HepG2 (cell line): ENCODE measurements at regions not wholly inside any gene's neighbourhood (a gene's known extent, or its start where the extent isn't known, plus 50 kb on each side); places are given as distances from the start of the nearest gene placed in this dataset.

Experiments
- ATAC-seq: fragments of 200-7000 bp; cut with Tn5 transposase; 3 replicates; pipeline ENCODE4 v1.9.1; 2020; ENCODE audit warnings: mild to moderate bottlenecking, moderate library complexity
- BruUV-seq: library from RNA; stranded (reverse); fragments of 400-500 nt; replicated peaks from 2 replicates; lab custom pipeline; 2021; lab: Mats Ljungman, UMichigan
- CTCF ChIA-PET: fragments of 300-600 bp; formaldehyde crosslinking; extraction: SDS; loops from one replicate; lab custom pipeline; 2021; ENCODE audit warnings: low total read pairs, inconsistent platforms, low intra/inter-chr PET ratio; lab: Yijun Ruan, JAX
- POLR2A ChIA-PET: fragments of 350-600 bp; sonication (Branson Sonifier 250); formaldehyde crosslinking; loops from one replicate; lab custom pipeline; 2020; ENCODE audit warnings: antibody characterized with exemption, inconsistent platforms; lab: Yijun Ruan, JAX
- DNase-seq: peaks from one replicate; pipeline ENCODE4 v3.0.0-alpha.2; 2015; ENCODE audit warnings: low spot score
- FAIRE-seq: peaks from 3 replicates; lab custom pipeline; 2011; peaks lifted over from hg19 to GRCh38; lab: Jason Lieb, UNC
- H2AFZ ChIP-seq: one replicate; pipeline ENCODE4 v1.6.1; 2011; ENCODE audit warnings: low read length, inconsistent platforms
- H3K27ac ChIP-seq: fragments of 300-600 bp; 3 replicates; pipeline ENCODE4 v1.8.0; 2011; ENCODE audit warnings: mixed run types, mild to moderate bottlenecking, mixed read lengths, low read length, inconsistent platforms; ENCODE audit not compliant: insufficient read depth; ENCODE audit errors: extremely low read length
- H3K27me3 ChIP-seq, 2 experiments: fragments of 200-600 bp in 1 of 2; 2 replicates in 1 of 2; 3 replicates in 1 of 2; pipeline versions ENCODE4 v1.6.0 to v1.8.0; 2011; ENCODE audit warnings: low read length in 2 of 2, mild to moderate bottlenecking in 2 of 2, moderate library complexity in 2 of 2, inconsistent platforms in 1 of 2; ENCODE audit not compliant: insufficient read depth in 2 of 2, control insufficient read depth in 1 of 2
- H3K36me3 ChIP-seq, 2 experiments: fragments of 200-600 bp in 1 of 2; replicated peaks in 1 of 2; 2 replicates in 1 of 2; 3 replicates in 1 of 2; pipeline versions ENCODE4 v1.5.1 to v1.8.0; 2011; ENCODE audit warnings: low read length in 2 of 2, inconsistent platforms in 1 of 2; ENCODE audit not compliant: insufficient read depth in 2 of 2, control insufficient read depth in 1 of 2
- H3K4me1 ChIP-seq: 2 replicates; pipeline ENCODE4 v1.5.1; 2012; ENCODE audit warnings: low read length, inconsistent platforms; ENCODE audit not compliant: insufficient read depth
- H3K4me2 ChIP-seq: 2 replicates; pipeline ENCODE4 v1.6.0; 2011; ENCODE audit warnings: low read depth, low read length, inconsistent platforms
- H3K4me3 ChIP-seq, 3 experiments: fragments of 200-600 bp in 1 of 3; sonication (generic), shearing (Covaris generic) in 1 of 3; replicated peaks in 1 of 3; 2 replicates each; pipeline ENCODE4 v1.5.1; 2011 to 2016; ENCODE audit warnings: low read length in 3 of 3, inconsistent platforms in 2 of 3, low read depth in 2 of 3, mild to moderate bottlenecking in 2 of 3, control low read depth in 1 of 3, mixed read lengths in 1 of 3; ENCODE audit not compliant: insufficient read depth in 1 of 3
- H3K79me2 ChIP-seq: one replicate; pipeline ENCODE4 v1.6.1; 2011; ENCODE audit warnings: low read length, inconsistent platforms; ENCODE audit not compliant: insufficient read depth
- H3K9ac ChIP-seq: 2 replicates; pipeline ENCODE4 v1.6.0; 2011; ENCODE audit warnings: mild to moderate bottlenecking, low read depth, low read length, inconsistent platforms; ENCODE audit not compliant: insufficient read depth
- H3K9me3 ChIP-seq: 2 replicates; pipeline ENCODE4 v1.5.1; 2012; ENCODE audit warnings: mild to moderate bottlenecking, low read length
- H4K20me1 ChIP-seq: 2 replicates; pipeline ENCODE4 v1.6.0; 2011; ENCODE audit warnings: inconsistent platforms, mild to moderate bottlenecking, low read length, moderate library complexity; ENCODE audit not compliant: insufficient read depth
- DR1 ChIP-seq: sonication (generic); formaldehyde crosslinking; IDR thresholded peaks from 2 replicates; pipeline ENCODE4 v1.8.0; 2021; ENCODE audit warnings: mild to moderate bottlenecking, missing genetic modification reagents, inconsistent platforms
- GABPB1 ChIP-seq: IDR thresholded peaks from 2 replicates; pipeline ENCODE4 v1.6.1; 2016; ENCODE audit warnings: mild to moderate bottlenecking, missing genetic modification reagents, moderate library complexity, missing compliant biosample characterization
- GFI1 ChIP-seq: sonication (generic); formaldehyde crosslinking; IDR thresholded peaks from 2 replicates; pipeline ENCODE4 v1.5.0; 2020; ENCODE audit warnings: missing genetic modification reagents, mild to moderate bottlenecking, borderline replicate concordance
- GTF3A ChIP-seq: sonication (generic); formaldehyde crosslinking; conservative IDR thresholded peaks from 2 replicates; pipeline ENCODE4 v1.4.0; 2020; ENCODE audit warnings: mild to moderate bottlenecking, missing genetic modification reagents
- MIER2 ChIP-seq: IDR thresholded peaks from 2 replicates; pipeline ENCODE4 v1.6.1; 2016; ENCODE audit warnings: missing biosample characterization, missing genetic modification reagents
- PRDM10 ChIP-seq: sonication (generic); formaldehyde crosslinking; IDR thresholded peaks from 2 replicates; pipeline ENCODE4 v1.4.0; 2020; ENCODE audit warnings: low read depth, missing genetic modification reagents
- PRMT3 ChIP-seq: sonication (generic); formaldehyde crosslinking; IDR thresholded peaks from 2 replicates; pipeline ENCODE4 v1.8.1; 2022; ENCODE audit warnings: low read depth, mild to moderate bottlenecking, moderate library complexity, missing genetic modification reagents, borderline replicate concordance
- SETDB1 ChIP-seq: sonication (generic); formaldehyde crosslinking; IDR thresholded peaks from 2 replicates; pipeline ENCODE4 v1.5.1; 2020; ENCODE audit warnings: missing genetic modification reagents, mild to moderate bottlenecking, borderline replicate concordance
- SIN3B ChIP-seq: fragments of 150-350 bp; IDR thresholded peaks from 2 replicates; pipeline ENCODE4 v1.6.1; 2014; ENCODE audit warnings: low read length
- TERF1 ChIP-seq: sonication (generic); formaldehyde crosslinking; IDR thresholded peaks from 2 replicates; pipeline ENCODE4 v1.8.0; 2022; ENCODE audit warnings: mild to moderate bottlenecking, missing genetic modification reagents, moderate library complexity
- ZBTB21 ChIP-seq: sonication (generic); formaldehyde crosslinking; IDR thresholded peaks from 2 replicates; pipeline ENCODE4 v1.4.0; 2020; ENCODE audit warnings: missing genetic modification reagents
- ZEB1 ChIP-seq: IDR thresholded peaks from 2 replicates; pipeline ENCODE4 v1.6.1; 2012; ENCODE audit warnings: mild to moderate bottlenecking, low read depth, inconsistent platforms; ENCODE audit not compliant: insufficient replicate concordance
- ZFP36L1 ChIP-seq: sonication (generic); formaldehyde crosslinking; IDR thresholded peaks from 2 replicates; pipeline ENCODE4 v1.8.0; 2022; ENCODE audit warnings: mild to moderate bottlenecking, missing genetic modification reagents, moderate library complexity
- ZNF230 ChIP-seq: sonication (generic); formaldehyde crosslinking; IDR thresholded peaks from 2 replicates; pipeline ENCODE4 v1.4.0; 2020; ENCODE audit warnings: mild to moderate bottlenecking, missing genetic modification reagents
- ZNF24 ChIP-seq: fragments of 450-650 bp; IDR thresholded peaks from 2 replicates; pipeline ENCODE4 v1.6.1; 2017; ENCODE audit warnings: antibody characterized with exemption, mild to moderate bottlenecking
- ZNF33A ChIP-seq: sonication (generic); formaldehyde crosslinking; IDR thresholded peaks from 2 replicates; pipeline ENCODE4 v1.5.1; 2020; ENCODE audit warnings: missing genetic modification reagents, mild to moderate bottlenecking, moderate library complexity, borderline replicate concordance
- ZNF354B ChIP-seq: sonication (generic); formaldehyde crosslinking; IDR thresholded peaks from 2 replicates; pipeline ENCODE4 v1.8.0; 2022; ENCODE audit warnings: mild to moderate bottlenecking, missing genetic modification reagents
- ZNF775 ChIP-seq: sonication (generic); formaldehyde crosslinking; IDR thresholded peaks from 2 replicates; pipeline ENCODE4 v1.4.0; 2020; ENCODE audit warnings: missing genetic modification reagents, mild to moderate bottlenecking, moderate library complexity, borderline replicate concordance
- ZNF83 ChIP-seq: sonication (generic); formaldehyde crosslinking; IDR thresholded peaks from 2 replicates; pipeline ENCODE4 v1.4.0; 2020; ENCODE audit warnings: missing genetic modification reagents, mild to moderate bottlenecking, borderline replicate concordance
- ZNF839 ChIP-seq: sonication (generic); formaldehyde crosslinking; IDR thresholded peaks from 2 replicates; pipeline ENCODE4 v1.4.0; 2020; ENCODE audit warnings: missing genetic modification reagents, mild to moderate bottlenecking, borderline replicate concordance
- WGBS: methylation state at CpG from one replicate; pipeline ENCODE4 v1.1.6; 2017; ENCODE audit warnings: low lambda C conversion rate; 5-methylcytosine and 5-hydroxymethylcytosine counted together
- in situ Hi-C: cut with HindIII; loops from 2 replicates; pipeline ENCODE4 v1.10.0; 2017; ENCODE audit warnings: low pct_unique_long_range_greater_than_20kb; ENCODE audit not compliant: extremely low pct_ligation_motif_present
- intact Hi-C: fragments of 100-400 bp; cut with micrococcal nuclease; formaldehyde crosslinking; loops from one replicate; pipeline ENCODE4 v1.10.0; 2022; ENCODE audit not compliant: unreplicated experiment

GRCh38 chr11:30753994-30754393 is 167.8 kb upstream of the MPPED2 start:
- no peak overlapping the region for H3K4me3 ChIP-seq
- no peaks in the 10 kb centered on the region for H3K79me2 ChIP-seq
- ATAC-seq: no peak
- no peak overlapping the region for H3K9ac ChIP-seq
- ChIA-PET CTCF (no interaction called here), POLR2A (no interaction called here)
- no peak for DNase-seq
- WGBS: 3% methylated on average over 2 of the region's 2 CpGs
- H3K36me3 ChIP-seq: no peaks in the 10 kb centered on the region
- H4K20me1 ChIP-seq: no peaks in the 10 kb centered on the region
- no peak for FAIRE-seq
- intact Hi-C loops: no loop called here
- TF ChIP-seq GFI1 (CRISPR knock-in tag): no peak
- no peak for TF ChIP-seq ZNF33A
- no peak for TF ChIP-seq DR1
- TF ChIP-seq SIN3B: no peak
- no peak for TF ChIP-seq ZNF839 (CRISPR knock-in tag)
- no peak for TF ChIP-seq ZEB1
- TF ChIP-seq ZNF354B (CRISPR knock-in tag): no peak
- no peak for TF ChIP-seq ZNF83 (CRISPR knock-in tag)
- TF ChIP-seq ZNF230 (CRISPR knock-in tag): no peak
- TF ChIP-seq ZNF24: no peak
- no peak for TF ChIP-seq SETDB1 (CRISPR knock-in tag)
- TF ChIP-seq TERF1 (CRISPR knock-in tag): no peak
- TF ChIP-seq PRMT3: no peak
- TF ChIP-seq ZBTB21: no peak
- no peak for TF ChIP-seq MIER2
- TF ChIP-seq ZNF775 (CRISPR knock-in tag): no peak
- TF ChIP-seq PRDM10 (CRISPR knock-in tag): no peak
- TF ChIP-seq ZFP36L1 (CRISPR knock-in tag): no peak
- TF ChIP-seq GABPB1: no peak
- no peak for TF ChIP-seq GTF3A (CRISPR knock-in tag)
- H3K27me3 ChIP-seq: no peaks in the 10 kb centered on the region
- BruUV-seq: no TSS peak
- no peak overlapping the region for H2AFZ ChIP-seq
- no peak overlapping the region for H3K4me2 ChIP-seq
- no peaks in the 10 kb centered on the region for H3K9me3 ChIP-seq
- no peak overlapping the region for H3K27ac ChIP-seq
- in situ Hi-C loops: no loop called here
- H3K4me1 ChIP-seq: no peaks in the 10 kb centered on the region
